SIG-M5 (cell line): ENCODE measurements at regions not wholly inside any gene's neighbourhood (a gene's known extent, or its start where the extent isn't known, plus 50 kb on each side); places are given as distances from the start of the nearest gene placed in this dataset.

ENCODE experiments used
- DNase-seq: peaks from one replicate; lab custom pipeline; 2025; lab: John Stamatoyannopoulos, UW

- DNase-seq, result no peak
Measured at GRCh38 chr2:59572227-59572626, 981.2 kb downstream of the BCL11A start.

- no peak for DNase-seq
Measured at GRCh38 chr2:59570818-59571217, 982.6 kb downstream of the BCL11A start.

DNA sequence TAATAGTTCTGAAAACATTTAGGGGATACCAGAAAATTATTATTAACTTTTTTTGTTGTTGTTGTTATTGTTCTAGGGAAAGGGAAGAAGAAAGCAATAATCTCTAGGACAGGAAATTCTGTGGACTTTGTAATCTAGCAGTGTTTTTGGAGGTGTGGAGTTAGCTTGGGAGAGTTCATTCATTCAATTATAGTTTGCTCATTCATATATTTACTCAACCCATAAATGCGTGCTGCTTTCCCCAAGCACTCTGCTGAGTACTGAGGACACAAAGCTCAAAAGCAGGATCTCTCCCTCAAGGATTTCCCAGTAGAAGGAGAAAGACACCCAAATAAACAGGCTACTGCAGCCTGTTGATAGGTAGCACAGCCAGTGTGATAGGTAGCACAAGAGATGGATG is 984.3 kb downstream of the BCL11A start:
- DNase-seq, result no peak

DNA sequence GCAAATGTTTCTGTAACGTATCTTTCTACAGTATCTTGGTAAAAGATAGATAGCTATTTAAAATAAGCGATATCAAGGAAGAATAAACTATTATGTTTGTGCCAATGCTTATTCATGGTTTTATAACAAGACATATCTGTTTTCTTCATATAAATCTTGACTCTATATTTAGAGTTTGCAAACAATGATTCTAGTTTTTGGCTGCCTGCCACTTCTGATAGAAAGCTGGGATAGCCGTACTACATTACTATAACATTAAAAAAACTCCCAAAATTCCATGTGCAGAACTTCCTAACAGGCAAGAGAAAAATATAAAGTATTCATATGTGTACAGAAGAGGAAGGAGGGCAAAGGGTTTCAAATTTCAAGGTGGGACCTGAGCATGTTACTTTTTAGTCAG is 985.0 kb downstream of the BCL11A start:
- no peak for DNase-seq

DNA sequence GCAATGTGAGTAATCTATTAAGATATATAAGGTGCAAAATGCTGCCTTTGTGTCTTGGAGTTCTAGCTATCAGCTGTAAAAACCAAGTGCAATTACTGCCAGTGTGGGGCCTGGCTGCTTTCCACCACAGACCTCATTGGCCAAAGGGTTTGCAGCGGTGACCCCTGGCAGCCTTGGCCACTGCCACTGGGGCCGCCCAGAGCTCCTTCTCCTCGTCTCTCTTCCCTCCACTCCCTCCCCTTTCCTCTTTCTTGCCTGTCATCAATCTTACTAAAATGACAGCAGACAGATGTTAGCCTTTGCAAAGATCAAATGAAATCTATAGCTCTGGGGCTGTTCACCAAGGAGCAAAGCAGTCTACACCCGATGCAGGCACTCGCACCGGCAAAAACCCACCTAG is 986.3 kb downstream of the BCL11A start:
- DNase-seq, result no peak

DNA sequence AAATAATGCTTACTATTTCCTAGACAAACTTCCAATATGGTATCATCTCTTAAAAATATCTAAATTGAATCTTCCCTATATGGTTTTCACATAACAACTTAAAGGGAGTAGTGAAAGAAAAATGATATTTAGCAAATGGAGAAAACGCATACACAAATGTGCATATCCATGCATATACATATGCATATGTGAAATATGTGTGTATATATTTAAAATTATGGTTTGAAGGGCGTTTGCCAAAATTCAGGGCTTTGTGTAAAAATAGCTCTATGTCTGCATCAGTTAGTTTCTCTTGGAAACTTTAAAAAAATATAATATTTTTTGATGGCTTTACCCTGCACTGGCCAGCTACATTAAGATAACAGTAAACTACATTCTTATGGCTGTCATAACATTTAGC is 986.7 kb downstream of the BCL11A start:
- no peak for DNase-seq

DNA sequence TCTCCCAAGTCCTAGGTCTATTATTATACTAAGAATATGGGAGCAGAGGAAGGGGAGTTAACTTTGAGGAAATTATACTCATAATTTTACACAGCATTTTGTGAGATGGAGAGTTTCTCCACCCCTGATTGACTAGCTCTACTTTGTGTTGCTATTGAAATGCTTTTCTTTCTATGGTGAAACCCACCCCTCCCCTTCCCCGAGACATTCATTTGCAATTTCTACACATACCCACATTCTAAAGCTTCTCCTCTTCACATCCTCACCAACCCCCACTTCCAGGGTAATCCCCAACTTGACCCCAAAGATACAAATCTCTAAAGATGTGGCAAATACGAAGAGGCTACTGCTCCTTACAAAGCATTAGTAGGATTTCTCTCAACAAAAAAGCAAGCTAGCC is 992.2 kb downstream of the BCL11A start:
- no peak for DNase-seq

DNA sequence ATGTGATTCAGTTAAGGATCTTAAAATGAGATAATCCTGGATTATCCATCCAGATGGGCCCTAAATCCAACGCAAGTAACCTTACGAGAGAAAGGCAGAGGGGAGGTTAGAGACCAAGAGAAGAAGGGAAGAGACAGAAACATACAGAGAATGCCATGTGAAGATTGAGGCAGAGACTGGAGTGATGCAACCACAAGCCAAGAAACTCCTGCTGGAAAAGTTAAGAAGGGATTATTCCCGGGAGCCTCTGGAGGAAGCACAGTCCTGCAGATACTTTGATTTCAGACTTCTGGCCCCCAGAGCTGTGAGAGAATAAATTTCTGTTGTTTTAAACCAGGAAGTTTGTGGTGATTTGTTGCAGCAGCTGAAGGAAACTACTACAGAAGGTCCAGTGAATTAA is 992.7 kb downstream of the BCL11A start:
- no peak for DNase-seq

- DNase-seq, result no peak
Measured at GRCh38 chr2:59540864-59541263, 1012.6 kb downstream of the BCL11A start.

DNA sequence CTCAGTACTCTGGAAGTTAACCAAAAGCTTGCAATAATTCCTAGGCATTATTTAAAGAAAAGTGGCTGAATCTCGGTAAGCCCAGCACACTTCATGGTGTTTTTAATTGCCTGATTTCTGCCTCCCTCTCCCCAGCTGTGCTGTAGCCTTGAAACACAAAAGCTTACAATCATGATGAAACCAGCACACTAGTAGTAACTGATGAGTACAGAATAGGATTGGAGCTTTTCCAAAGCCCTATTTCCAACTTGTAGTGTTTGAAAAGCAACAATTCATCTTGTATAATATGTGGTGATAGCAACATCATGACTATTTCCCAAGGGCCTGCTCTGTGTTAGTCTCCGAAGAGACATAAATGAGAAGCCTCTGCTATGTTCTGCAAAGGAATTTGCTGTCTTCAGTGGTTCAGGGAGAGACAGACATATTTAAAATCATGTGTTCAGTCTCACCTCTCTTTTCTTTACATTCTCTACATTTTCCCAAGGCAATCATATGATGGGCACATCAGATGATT is 1015.0 kb downstream of the BCL11A start:
- DNase-seq, result no peak

- DNase-seq, result no peak
Measured at GRCh38 chr2:59532808-59533207, 1020.6 kb downstream of the BCL11A start.

- no peak for DNase-seq
Measured at GRCh38 chr2:59530258-59530657, 1023.2 kb downstream of the BCL11A start.

- no peak for DNase-seq
Measured at GRCh38 chr2:59529726-59530125, 1023.7 kb downstream of the BCL11A start.

GRCh38 chr2:59528525-59528924 is 1024.9 kb downstream of the BCL11A start:
- no peak for DNase-seq

- DNase-seq, result no peak
Measured at GRCh38 chr2:59502981-59503380, 1050.5 kb downstream of the BCL11A start.

- DNase-seq, result no peak
Measured at GRCh38 chr2:59490994-59491393, 1062.5 kb downstream of the BCL11A start.

- DNase-seq, result no peak
Measured at GRCh38 chr2:59490192-59490591, 1063.3 kb downstream of the BCL11A start.

DNA sequence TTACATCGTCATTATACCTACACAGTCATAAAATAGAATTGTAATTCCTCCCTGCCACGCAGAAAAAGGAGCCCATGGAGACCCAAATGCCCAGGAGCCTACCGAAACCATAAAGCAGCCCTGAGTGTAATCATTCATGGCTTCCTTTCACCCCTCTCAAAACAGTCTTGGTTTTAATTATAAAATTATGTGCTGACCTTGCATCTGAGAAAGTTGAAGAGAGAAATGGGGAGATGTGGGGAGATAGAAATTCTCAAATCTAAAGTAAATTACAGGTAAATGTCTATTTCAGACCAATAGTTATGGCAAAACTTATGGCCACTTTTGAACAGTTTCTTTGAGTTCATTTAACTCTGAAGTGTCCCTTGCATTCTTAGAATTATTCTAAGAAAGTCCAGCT is 1068.8 kb downstream of the BCL11A start:
- DNase-seq, result no peak

DNA sequence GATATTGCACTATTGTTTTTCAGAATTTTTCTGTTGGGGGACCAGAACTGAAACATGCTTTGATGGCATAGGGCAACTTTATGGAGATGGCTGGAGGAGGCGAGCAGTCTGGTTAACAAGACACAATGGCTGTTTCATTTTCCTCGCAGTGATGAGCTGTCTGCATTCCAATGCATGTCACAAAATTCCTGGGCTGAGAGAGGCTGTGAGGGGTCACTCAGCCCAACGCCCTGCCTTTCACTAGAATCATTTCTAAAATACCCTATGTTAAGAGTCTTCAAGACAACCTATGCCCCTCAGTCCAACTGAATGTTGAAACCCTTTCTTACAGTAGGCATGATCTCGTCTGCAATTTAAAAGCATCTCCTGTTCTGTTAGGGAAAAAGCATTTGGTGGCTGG is 1090.0 kb downstream of the BCL11A start:
- no peak for DNase-seq

GRCh38 chr2:59462422-59463197 is 1090.8 kb downstream of the BCL11A start:
- DNase-seq, result no peak

- no peak for DNase-seq
Measured at GRCh38 chr2:59461127-59461526, 1092.3 kb downstream of the BCL11A start.

GRCh38 chr2:59458800-59459199 is 1094.7 kb downstream of the BCL11A start:
- DNase-seq, result no peak

- no peak for DNase-seq
Measured at GRCh38 chr2:59456285-59456684, 1097.2 kb downstream of the BCL11A start.

- no peak for DNase-seq
Measured at GRCh38 chr2:59449274-59449673, 1104.2 kb downstream of the BCL11A start.
